ENCODE measurements at regions not wholly inside any gene's neighbourhood (a gene's known extent, or its start where the extent isn't known, plus 50 kb on each side); places are given as distances from the start of the nearest gene placed in this dataset.

DNA sequence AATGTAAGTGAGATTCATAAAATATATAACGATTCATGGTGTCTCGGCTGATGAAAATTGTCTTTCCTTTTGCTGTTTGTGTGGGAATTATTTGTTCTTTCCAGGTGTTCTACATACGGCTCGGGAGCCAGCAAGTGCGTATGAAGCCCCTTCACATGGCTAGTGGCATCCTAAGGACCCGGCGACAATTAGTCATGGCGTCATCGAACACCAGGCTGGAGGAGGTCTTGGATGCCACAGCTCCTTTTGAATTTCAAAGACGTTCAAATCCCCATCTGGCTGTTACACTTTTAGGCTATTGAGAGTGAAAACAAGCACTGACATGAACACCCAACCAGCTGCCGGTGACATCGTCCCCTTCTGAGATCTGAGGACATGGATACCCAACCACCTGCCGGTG lies 397.7 kb upstream of the TNRC6C start (continued):
- TF ChIP-seq, protein P1, sequence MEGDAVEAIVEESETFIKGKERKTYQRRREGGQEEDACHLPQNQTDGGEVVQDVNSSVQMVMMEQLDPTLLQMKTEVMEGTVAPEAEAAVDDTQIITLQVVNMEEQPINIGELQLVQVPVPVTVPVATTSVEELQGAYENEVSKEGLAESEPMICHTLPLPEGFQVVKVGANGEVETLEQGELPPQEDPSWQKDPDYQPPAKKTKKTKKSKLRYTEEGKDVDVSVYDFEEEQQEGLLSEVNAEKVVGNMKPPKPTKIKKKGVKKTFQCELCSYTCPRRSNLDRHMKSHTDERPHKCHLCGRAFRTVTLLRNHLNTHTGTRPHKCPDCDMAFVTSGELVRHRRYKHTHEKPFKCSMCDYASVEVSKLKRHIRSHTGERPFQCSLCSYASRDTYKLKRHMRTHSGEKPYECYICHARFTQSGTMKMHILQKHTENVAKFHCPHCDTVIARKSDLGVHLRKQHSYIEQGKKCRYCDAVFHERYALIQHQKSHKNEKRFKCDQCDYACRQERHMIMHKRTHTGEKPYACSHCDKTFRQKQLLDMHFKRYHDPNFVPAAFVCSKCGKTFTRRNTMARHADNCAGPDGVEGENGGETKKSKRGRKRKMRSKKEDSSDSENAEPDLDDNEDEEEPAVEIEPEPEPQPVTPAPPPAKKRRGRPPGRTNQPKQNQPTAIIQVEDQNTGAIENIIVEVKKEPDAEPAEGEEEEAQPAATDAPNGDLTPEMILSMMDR (IDR thresholded peaks at IDR 0.05; ENCODE audit: control extremely low read depth in 1 of 3, insufficient read depth in 1 of 3, low read depth in 1 of 3, low read length in 3 of 3): no peak
- TF ChIP-seq HDAC6 (IDR thresholded peaks at IDR 0.05; ENCODE audit: low read depth, low read length) (no peak), CTBP2 (IDR thresholded peaks at IDR 0.05; ENCODE audit: borderline replicate concordance, insufficient read depth, insufficient read length, low read length) (no peak), TCF12 (IDR thresholded peaks at IDR 0.05; ENCODE audit: low read depth, low read length) (no peak), RFX5 (IDR thresholded peaks at IDR 0.05; ENCODE audit: borderline replicate concordance, low read depth, low read length) (no peak), RXRA (IDR thresholded peaks at IDR 0.05; ENCODE audit: insufficient read depth, low read depth, low read length) (no peak), POLR2A (IDR thresholded peaks at IDR 0.05; ENCODE audit: control extremely low read depth in 1 of 2, low read depth in 2 of 2, low read length in 2 of 2) (no peak), CHD2 (IDR thresholded peaks at IDR 0.05; ENCODE audit: low read length) (no peak), SP1 (IDR thresholded peaks at IDR 0.05; ENCODE audit: low read depth, low read length) (no peak)
- TF ChIP-seq, protein P2, sequence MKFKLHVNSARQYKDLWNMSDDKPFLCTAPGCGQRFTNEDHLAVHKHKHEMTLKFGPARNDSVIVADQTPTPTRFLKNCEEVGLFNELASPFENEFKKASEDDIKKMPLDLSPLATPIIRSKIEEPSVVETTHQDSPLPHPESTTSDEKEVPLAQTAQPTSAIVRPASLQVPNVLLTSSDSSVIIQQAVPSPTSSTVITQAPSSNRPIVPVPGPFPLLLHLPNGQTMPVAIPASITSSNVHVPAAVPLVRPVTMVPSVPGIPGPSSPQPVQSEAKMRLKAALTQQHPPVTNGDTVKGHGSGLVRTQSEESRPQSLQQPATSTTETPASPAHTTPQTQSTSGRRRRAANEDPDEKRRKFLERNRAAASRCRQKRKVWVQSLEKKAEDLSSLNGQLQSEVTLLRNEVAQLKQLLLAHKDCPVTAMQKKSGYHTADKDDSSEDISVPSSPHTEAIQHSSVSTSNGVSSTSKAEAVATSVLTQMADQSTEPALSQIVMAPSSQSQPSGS (IDR thresholded peaks at IDR 0.05; ENCODE audit: low read length): no peak
